ENCODE measurements at regions not wholly inside any gene's neighbourhood (a gene's known extent, or its start where the extent isn't known, plus 50 kb on each side); places are given as distances from the start of the nearest gene placed in this dataset.

- no peak for TF ChIP-seq CTCF (IDR thresholded peaks at IDR 0.05)
- no peak for TF ChIP-seq POLR2AphosphoS5 (IDR thresholded peaks at IDR 0.05)
These were observed 82.4 kb upstream of the HPCAL1 start for GRCh38 chr2:10220045-10220901.
